ENCODE measurements at regions not wholly inside any gene's neighbourhood (a gene's known extent, or its start where the extent isn't known, plus 50 kb on each side); places are given as distances from the start of the nearest gene placed in this dataset.

DNA sequence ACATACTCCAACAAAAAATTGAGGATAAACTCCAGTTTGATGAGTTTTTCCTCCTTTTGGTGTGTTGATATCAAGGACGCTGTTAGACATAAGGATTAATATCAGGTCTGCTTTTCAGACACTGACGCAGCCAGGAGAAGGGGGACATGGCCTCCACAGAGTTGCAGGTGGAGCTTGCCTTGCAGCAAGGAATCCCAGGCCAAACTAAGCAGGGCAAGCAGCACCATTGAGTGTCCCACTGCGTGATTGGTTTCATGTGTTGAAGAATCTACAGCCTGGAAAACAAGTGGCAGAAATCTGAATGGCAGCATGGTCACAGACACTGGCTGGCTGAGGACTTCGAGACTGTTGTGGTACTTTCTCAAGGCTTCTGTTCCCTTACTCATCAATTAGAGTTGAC, 777.6 kb downstream of the KCNJ18 start:
- H3K4me2 ChIP-seq (ENCODE audit: low read length), result no peak overlapping the region
- no peak overlapping the region for H3K4me3 ChIP-seq (ENCODE audit: low read length)
- no peaks in the 10 kb centered on the region for H3K9me3 ChIP-seq (ENCODE audit: low read length)
- no peak overlapping the region for H3K27ac ChIP-seq (ENCODE audit: low read length)
- H3K9ac ChIP-seq (ENCODE audit: low read length), result no peak overlapping the region
- no peaks in the 10 kb centered on the region for H3K36me3 ChIP-seq (ENCODE audit: insufficient read depth, low read length)
- no peak overlapping the region for H2AFZ ChIP-seq (ENCODE audit: low read depth, low read length)
- H3K27me3 ChIP-seq (ENCODE audit: insufficient read depth, low read depth, low read length), result no peaks in the 10 kb centered on the region
- no peaks in the 10 kb centered on the region for H4K20me1 ChIP-seq (ENCODE audit: insufficient read depth)
- no peaks in the 10 kb centered on the region for H3K9me2 ChIP-seq (ENCODE audit: insufficient read depth, low read length)
- no peaks in the 10 kb centered on the region for H3K79me2 ChIP-seq (replicated peaks; ENCODE audit: insufficient read depth, low read length)
- H3F3A ChIP-seq (ENCODE audit: insufficient read depth, low read length, poor library complexity, severe bottlenecking), result no peaks in the 10 kb centered on the region
- TF ChIP-seq, protein P1, sequence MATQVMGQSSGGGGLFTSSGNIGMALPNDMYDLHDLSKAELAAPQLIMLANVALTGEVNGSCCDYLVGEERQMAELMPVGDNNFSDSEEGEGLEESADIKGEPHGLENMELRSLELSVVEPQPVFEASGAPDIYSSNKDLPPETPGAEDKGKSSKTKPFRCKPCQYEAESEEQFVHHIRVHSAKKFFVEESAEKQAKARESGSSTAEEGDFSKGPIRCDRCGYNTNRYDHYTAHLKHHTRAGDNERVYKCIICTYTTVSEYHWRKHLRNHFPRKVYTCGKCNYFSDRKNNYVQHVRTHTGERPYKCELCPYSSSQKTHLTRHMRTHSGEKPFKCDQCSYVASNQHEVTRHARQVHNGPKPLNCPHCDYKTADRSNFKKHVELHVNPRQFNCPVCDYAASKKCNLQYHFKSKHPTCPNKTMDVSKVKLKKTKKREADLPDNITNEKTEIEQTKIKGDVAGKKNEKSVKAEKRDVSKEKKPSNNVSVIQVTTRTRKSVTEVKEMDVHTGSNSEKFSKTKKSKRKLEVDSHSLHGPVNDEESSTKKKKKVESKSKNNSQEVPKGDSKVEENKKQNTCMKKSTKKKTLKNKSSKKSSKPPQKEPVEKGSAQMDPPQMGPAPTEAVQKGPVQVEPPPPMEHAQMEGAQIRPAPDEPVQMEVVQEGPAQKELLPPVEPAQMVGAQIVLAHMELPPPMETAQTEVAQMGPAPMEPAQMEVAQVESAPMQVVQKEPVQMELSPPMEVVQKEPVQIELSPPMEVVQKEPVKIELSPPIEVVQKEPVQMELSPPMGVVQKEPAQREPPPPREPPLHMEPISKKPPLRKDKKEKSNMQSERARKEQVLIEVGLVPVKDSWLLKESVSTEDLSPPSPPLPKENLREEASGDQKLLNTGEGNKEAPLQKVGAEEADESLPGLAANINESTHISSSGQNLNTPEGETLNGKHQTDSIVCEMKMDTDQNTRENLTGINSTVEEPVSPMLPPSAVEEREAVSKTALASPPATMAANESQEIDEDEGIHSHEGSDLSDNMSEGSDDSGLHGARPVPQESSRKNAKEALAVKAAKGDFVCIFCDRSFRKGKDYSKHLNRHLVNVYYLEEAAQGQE (IDR thresholded peaks at IDR 0.05; ENCODE audit: borderline replicate concordance), result no peak
- TF ChIP-seq POLR2AphosphoS5 (IDR thresholded peaks at IDR 0.05) (no peak), TAF1 (IDR thresholded peaks at IDR 0.05; ENCODE audit: low read depth) (no peak), SMC3 (conservative IDR thresholded peaks at IDR 0.05; ENCODE audit: poor library complexity) (no peak), EZH2 (IDR thresholded peaks at IDR 0.05; ENCODE audit: borderline replicate concordance, insufficient read depth, low read length, poor library complexity, severe bottlenecking) (no peak), MXI1 (conservative IDR thresholded peaks at IDR 0.05; ENCODE audit: poor library complexity, severe bottlenecking) (no peak), RAD21 (conservative IDR thresholded peaks at IDR 0.05) (no peak), EP300 (conservative IDR thresholded peaks at IDR 0.05; ENCODE audit: poor library complexity, severe bottlenecking) (no peak)
- TF ChIP-seq, protein P2, sequence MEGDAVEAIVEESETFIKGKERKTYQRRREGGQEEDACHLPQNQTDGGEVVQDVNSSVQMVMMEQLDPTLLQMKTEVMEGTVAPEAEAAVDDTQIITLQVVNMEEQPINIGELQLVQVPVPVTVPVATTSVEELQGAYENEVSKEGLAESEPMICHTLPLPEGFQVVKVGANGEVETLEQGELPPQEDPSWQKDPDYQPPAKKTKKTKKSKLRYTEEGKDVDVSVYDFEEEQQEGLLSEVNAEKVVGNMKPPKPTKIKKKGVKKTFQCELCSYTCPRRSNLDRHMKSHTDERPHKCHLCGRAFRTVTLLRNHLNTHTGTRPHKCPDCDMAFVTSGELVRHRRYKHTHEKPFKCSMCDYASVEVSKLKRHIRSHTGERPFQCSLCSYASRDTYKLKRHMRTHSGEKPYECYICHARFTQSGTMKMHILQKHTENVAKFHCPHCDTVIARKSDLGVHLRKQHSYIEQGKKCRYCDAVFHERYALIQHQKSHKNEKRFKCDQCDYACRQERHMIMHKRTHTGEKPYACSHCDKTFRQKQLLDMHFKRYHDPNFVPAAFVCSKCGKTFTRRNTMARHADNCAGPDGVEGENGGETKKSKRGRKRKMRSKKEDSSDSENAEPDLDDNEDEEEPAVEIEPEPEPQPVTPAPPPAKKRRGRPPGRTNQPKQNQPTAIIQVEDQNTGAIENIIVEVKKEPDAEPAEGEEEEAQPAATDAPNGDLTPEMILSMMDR (IDR thresholded peaks at IDR 0.05; ENCODE audit: poor library complexity, severe bottlenecking), result no peak

DNA sequence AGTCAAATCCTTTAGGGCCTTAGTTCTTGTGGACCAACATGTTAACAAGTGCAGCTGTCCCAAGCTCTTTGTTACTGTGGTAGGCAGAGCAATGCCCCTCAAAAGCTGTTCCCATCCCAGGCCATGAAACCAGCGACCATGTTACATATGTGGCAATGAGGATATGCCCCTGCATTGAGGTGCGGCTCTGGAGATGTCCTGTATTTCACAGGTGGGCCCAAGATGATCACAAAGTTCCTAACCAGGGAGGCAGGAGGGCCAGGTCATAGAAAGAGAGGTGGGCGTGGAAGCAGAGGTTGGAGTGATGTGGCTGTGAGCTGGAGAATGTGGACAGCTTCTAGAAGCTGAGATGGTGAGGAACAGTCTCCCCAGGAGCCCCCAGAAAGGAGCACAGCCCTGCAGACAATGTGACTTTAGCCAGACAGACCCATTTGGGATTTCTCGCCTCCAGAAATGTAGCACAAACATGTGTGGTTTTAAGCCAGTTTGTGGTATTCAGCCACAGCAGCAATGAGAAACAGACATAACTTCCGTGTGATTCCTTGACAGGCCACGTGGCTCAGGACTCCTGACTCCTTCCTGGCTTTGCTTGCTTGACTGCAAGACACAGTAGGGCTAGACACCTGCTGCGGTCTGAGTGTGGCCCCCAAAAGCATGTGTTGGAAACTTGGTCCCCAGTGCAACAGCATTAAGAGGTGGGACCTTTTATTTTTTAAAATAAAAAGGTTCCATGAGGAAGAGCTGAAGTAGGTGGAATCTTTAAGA, 778.3 kb downstream of the KCNJ18 start:
- no peak for TF ChIP-seq MXI1 (conservative IDR thresholded peaks at IDR 0.05; ENCODE audit: poor library complexity, severe bottlenecking)
- TF ChIP-seq, protein P2 (IDR thresholded peaks at IDR 0.05; ENCODE audit: poor library complexity, severe bottlenecking), result no peak
- TF ChIP-seq, protein P1 (IDR thresholded peaks at IDR 0.05; ENCODE audit: borderline replicate concordance), result no peak
- TF ChIP-seq SMC3 (conservative IDR thresholded peaks at IDR 0.05; ENCODE audit: poor library complexity), result no peak
- TF ChIP-seq EZH2 (IDR thresholded peaks at IDR 0.05; ENCODE audit: borderline replicate concordance, insufficient read depth, low read length, poor library complexity, severe bottlenecking), result no peak
- no peak for TF ChIP-seq TAF1 (IDR thresholded peaks at IDR 0.05; ENCODE audit: low read depth)
- TF ChIP-seq POLR2AphosphoS5 (IDR thresholded peaks at IDR 0.05), result no peak
- no peak for TF ChIP-seq EP300 (conservative IDR thresholded peaks at IDR 0.05; ENCODE audit: poor library complexity, severe bottlenecking)
- TF ChIP-seq RAD21 (conservative IDR thresholded peaks at IDR 0.05), result no peak
- no peaks in the 10 kb centered on the region for H3K9me2 ChIP-seq (ENCODE audit: insufficient read depth, low read length)
- no peak overlapping the region for H3K9ac ChIP-seq (ENCODE audit: low read length)
- no peaks in the 10 kb centered on the region for H3K27me3 ChIP-seq (ENCODE audit: insufficient read depth, low read depth, low read length)
- H3K4me3 ChIP-seq (ENCODE audit: low read length), result no peak overlapping the region
- no peaks in the 10 kb centered on the region for H3K9me3 ChIP-seq (ENCODE audit: low read length)
- no peaks in the 10 kb centered on the region for H3F3A ChIP-seq (ENCODE audit: insufficient read depth, low read length, poor library complexity, severe bottlenecking)
- no peaks in the 10 kb centered on the region for H3K79me2 ChIP-seq (replicated peaks; ENCODE audit: insufficient read depth, low read length)
- H4K20me1 ChIP-seq (ENCODE audit: insufficient read depth), result no peaks in the 10 kb centered on the region
- no peak overlapping the region for H2AFZ ChIP-seq (ENCODE audit: low read depth, low read length)
- H3K4me2 ChIP-seq (ENCODE audit: low read length), result no peak overlapping the region
- no peaks in the 10 kb centered on the region for H3K36me3 ChIP-seq (ENCODE audit: insufficient read depth, low read length)
- H3K27ac ChIP-seq (ENCODE audit: low read length), result no peak overlapping the region
